Pancreas (tissue), 10 donors: ENCODE measurements at regions not wholly inside any gene's neighbourhood (a gene's known extent, or its start where the extent isn't known, plus 50 kb on each side); places are given as distances from the start of the nearest gene placed in this dataset.

Experiments used
- ATAC-seq, 4 donors: fragments of 200-7000 bp; cut with Tn5 transposase; one replicate each; pipeline versions ENCODE4 v1.8.0 to v1.9.1; 2020; ENCODE audit warnings: mild to moderate bottlenecking in 4 of 4, moderate library complexity in 4 of 4
- DNase-seq, 6 donors: peaks; one replicate each; pipeline ENCODE4 v3.0.0-alpha.2; 2020
- FAIRE-seq: peaks from 2 replicates; lab custom pipeline; 2012; peaks lifted over from hg19 to GRCh38; lab: Jason Lieb, UNC
- H3K27ac ChIP-seq, 4 donors: fragments of 200-600 bp; sonication (generic); 1 replicate in 3 of 4; 2 replicates in 1 of 4; pipeline versions ENCODE4 v1.5.0 to v1.8.0; 2020
- H3K27me3 ChIP-seq, 4 donors: fragments of 200-600 bp; one replicate each; pipeline ENCODE4 v1.8.0; 2021
- H3K36me3 ChIP-seq, 3 donors: fragments of 200-600 bp; sonication (generic) in 1 of 3; one replicate each; pipeline versions ENCODE4 v1.5.0 to v1.8.0; 2020 to 2021
- H3K4me1 ChIP-seq, 3 donors: fragments of 200-600 bp; one replicate each; pipeline ENCODE4 v1.8.0; 2021
- H3K4me3 ChIP-seq, 4 donors: fragments of 200-600 bp; sonication (generic) in 2 of 4; one replicate each; pipeline versions ENCODE4 v1.5.0 to v1.8.0; 2020 to 2021
- H3K9me3 ChIP-seq, 4 donors: fragments of 200-600 bp; one replicate each; pipeline ENCODE4 v1.8.0; 2021
- CTCF ChIP-seq, 4 donors: fragments of 200-600 bp; sonication (generic) in 3 of 4; IDR thresholded peaks; one replicate each; pipeline versions ENCODE4 v1.5.0 to v1.8.0; 2021; ENCODE audit warnings: antibody characterized with exemption in 4 of 4
- WGBS, 2 donors: extraction: QIAGEN DNeasy Blood & Tissue Kit; methylation state at CpG; one replicate each; pipeline ENCODE4 v1.1.7; 2013; 5-methylcytosine and 5-hydroxymethylcytosine counted together
- intact Hi-C, 3 donors: fragments of 100-400 bp; cut with DNase I; formaldehyde crosslinking; loops; one replicate each; pipeline versions ENCODE4 v1.11.1 to v1.14.2; 2022
- donor health status: healthy with polysubstance abuse.
- donor health status: DM: no; HTN: no; CAD: no; lungs with moderate emphysema.
- donor health status: DM: no; HTN: no; CAD: no.
- donor health status: control.
- donor health status: control.
- donor health status: Bipolar disorder and iron deficiency.
- donor health status: DM: yes; HTN: yes; CAD: no.
- donor health status: DM: no; HTN: no; CAD: no.
- donor health status: DM: no; HTN: no; CAD: no.
- donor health status: DM: yes; HTN: yes; CAD: no.

GRCh38 chr18:44627280-44627679 is 53.4 kb upstream of the SETBP1 start:
- Histone ChIP-seq H3K36me3 (no peaks in the 10 kb centered on the region), H3K4me3 (no peak overlapping the region), H3K9me3 (no peaks in the 10 kb centered on the region), H3K27me3 (no peaks in the 10 kb centered on the region), H3K27ac (no peak overlapping the region), H3K4me1 (no peaks in the 10 kb centered on the region)
- no peak for TF ChIP-seq CTCF (IDR thresholded peaks at IDR 0.05)
- 58 to 62% methylated on average over 3 of the region's 3 CpGs for WGBS, 2 donors
- no peak for ATAC-seq
- FAIRE-seq: no peak
- no peak for DNase-seq
- intact Hi-C loops: no loop called here

- H3K27me3 ChIP-seq: no peaks in the 10 kb centered on the region
- FAIRE-seq (no peak), DNase-seq (no peak), ATAC-seq (no peak)
- no peaks in the 10 kb centered on the region for H3K36me3 ChIP-seq
- intact Hi-C loops: no loop called here
- 64 to 78% methylated on average over 1 of the region's 1 CpG for WGBS, 2 donors
- H3K4me3 ChIP-seq: no peak overlapping the region
- H3K9me3 ChIP-seq: no peaks in the 10 kb centered on the region
- H3K27ac ChIP-seq: no peak overlapping the region
- H3K4me1 ChIP-seq: no peaks in the 10 kb centered on the region
- TF ChIP-seq CTCF (IDR thresholded peaks at IDR 0.05): no peak
These were observed 51.3 kb upstream of the SETBP1 start for GRCh38 chr18:44629406-44629805.

- TF ChIP-seq CTCF (IDR thresholded peaks at IDR 0.05): no peak
- WGBS, 2 donors: 76 to 84% methylated on average over 2 of the region's 2 CpGs
- H3K4me1 ChIP-seq: no peaks in the 10 kb centered on the region
These were observed 50.6 kb upstream of the SETBP1 start for GRCh38 chr18:44630118-44630517.

More at GRCh38 chr18:44630118-44630517, 50.6 kb upstream of the SETBP1 start:
- Histone ChIP-seq H3K27ac (no peak overlapping the region), H3K27me3 (no peaks in the 10 kb centered on the region), H3K4me3 (no peak overlapping the region), H3K36me3 (no peaks in the 10 kb centered on the region), H3K9me3 (no peaks in the 10 kb centered on the region)
- FAIRE-seq (no peak), DNase-seq (no peak), ATAC-seq (no peak)
- intact Hi-C loops: no loop called here
